ENCODE measurements at regions not wholly inside any gene's neighbourhood (a gene's known extent, or its start where the extent isn't known, plus 50 kb on each side); places are given as distances from the start of the nearest gene placed in this dataset.

DNA sequence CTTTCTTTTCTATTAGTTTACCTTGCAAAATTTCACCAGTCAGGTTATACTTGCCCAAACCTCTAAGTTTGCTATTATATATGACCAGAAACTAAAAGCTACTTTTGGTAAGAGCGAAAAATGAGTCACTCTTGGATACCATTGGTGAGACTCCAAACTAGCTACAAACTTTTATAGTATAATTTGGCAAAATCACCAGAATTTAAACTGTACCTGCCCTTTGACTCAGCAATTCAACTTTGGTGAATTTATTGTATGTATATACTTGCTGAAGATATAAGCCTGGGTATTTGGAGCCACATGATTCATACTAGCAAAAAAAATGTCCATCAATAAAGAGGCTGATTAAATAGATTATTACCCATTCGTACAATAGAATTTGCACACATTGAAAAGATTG is 178.7 kb upstream of the STEAP1 start:
- H3K27me3 ChIP-seq (ENCODE audit: control insufficient read depth, insufficient read depth, low read length), result no peaks in the 10 kb centered on the region
- H3K4me3 ChIP-seq (ENCODE audit: low read depth, low read length), result no peak overlapping the region
- DNase-seq (ENCODE audit: low read depth), result no peak
- no peaks in the 10 kb centered on the region for H3K36me3 ChIP-seq (ENCODE audit: control insufficient read depth, insufficient read depth, low read length)
- TF ChIP-seq, protein P1, sequence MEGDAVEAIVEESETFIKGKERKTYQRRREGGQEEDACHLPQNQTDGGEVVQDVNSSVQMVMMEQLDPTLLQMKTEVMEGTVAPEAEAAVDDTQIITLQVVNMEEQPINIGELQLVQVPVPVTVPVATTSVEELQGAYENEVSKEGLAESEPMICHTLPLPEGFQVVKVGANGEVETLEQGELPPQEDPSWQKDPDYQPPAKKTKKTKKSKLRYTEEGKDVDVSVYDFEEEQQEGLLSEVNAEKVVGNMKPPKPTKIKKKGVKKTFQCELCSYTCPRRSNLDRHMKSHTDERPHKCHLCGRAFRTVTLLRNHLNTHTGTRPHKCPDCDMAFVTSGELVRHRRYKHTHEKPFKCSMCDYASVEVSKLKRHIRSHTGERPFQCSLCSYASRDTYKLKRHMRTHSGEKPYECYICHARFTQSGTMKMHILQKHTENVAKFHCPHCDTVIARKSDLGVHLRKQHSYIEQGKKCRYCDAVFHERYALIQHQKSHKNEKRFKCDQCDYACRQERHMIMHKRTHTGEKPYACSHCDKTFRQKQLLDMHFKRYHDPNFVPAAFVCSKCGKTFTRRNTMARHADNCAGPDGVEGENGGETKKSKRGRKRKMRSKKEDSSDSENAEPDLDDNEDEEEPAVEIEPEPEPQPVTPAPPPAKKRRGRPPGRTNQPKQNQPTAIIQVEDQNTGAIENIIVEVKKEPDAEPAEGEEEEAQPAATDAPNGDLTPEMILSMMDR (IDR thresholded peaks at IDR 0.05; ENCODE audit: insufficient read depth, low read length, poor library complexity, severe bottlenecking), result no peak

DNA sequence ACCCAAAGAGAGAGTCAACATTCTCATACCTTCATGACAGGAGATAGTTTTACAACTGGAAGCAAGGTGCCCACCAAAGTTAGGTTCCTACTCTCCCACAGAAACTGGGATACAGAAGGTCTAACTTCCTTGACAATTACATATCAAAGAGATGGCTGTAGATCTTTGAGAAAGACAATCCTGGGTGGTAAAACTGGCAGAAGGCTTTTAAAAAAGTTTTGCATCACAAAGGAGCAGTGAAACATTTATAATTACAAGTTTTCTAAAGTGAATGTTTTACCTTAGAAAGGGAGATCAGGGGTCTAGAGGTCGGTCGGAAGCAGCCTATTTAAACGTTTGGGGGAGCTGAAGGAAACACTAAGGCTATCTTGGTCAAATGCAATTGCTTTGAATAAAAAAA is 166.6 kb upstream of the STEAP1 start:
- TF ChIP-seq, protein P1 (IDR thresholded peaks at IDR 0.05; ENCODE audit: insufficient read depth, low read length, poor library complexity, severe bottlenecking), result no peak
- Histone ChIP-seq H3K4me3 (ENCODE audit: low read depth, low read length) (no peak overlapping the region), H3K27me3 (ENCODE audit: control insufficient read depth, insufficient read depth, low read length) (no peaks in the 10 kb centered on the region), H3K36me3 (ENCODE audit: control insufficient read depth, insufficient read depth, low read length) (no peaks in the 10 kb centered on the region)
- DNase-seq (ENCODE audit: low read depth), result no peak

DNA sequence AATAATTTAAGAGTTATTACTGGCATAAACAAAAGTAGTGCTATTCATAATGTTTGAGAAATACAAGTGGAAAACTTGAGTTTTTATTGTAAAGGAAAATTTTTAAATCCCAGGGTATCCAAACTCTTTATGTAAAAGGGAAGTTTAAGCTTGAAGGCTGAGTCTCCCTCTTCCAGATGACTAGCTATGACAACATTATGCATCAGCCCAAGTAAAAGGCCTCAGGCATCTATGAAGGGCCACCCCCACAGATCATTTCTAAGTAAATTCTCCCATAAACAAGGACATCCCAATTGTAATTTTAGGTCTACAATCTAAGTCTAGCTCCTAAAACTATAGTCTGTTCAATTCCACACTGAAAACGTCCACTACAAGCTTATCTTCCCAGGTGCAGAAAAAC is 166.2 kb upstream of the STEAP1 start:
- TF ChIP-seq, protein P1 (IDR thresholded peaks at IDR 0.05; ENCODE audit: insufficient read depth, low read length, poor library complexity, severe bottlenecking), result no peak
- no peak overlapping the region for H3K4me3 ChIP-seq (ENCODE audit: low read depth, low read length)
- no peaks in the 10 kb centered on the region for H3K36me3 ChIP-seq (ENCODE audit: control insufficient read depth, insufficient read depth, low read length)
- DNase-seq (ENCODE audit: low read depth), result no peak
- no peaks in the 10 kb centered on the region for H3K27me3 ChIP-seq (ENCODE audit: control insufficient read depth, insufficient read depth, low read length)

DNA sequence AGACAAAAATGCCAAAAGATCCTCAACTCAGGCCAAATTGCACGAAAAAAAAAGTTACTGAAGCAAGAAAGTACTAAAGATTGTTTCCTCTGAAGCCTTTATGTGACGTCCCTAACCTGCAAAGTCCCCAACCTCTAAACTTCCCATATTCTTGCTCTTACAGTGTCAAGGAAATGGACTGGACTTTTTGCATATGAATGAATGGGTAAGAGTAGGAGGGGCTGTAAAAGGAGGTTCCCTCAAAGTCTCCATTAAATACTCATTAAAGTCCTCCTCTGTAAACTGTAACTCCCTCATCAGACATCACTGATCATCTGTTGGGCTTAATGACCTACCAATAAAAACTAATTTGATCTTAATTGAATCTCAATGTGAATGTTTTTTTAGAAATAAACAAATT is 164.8 kb upstream of the STEAP1 start:
- TF ChIP-seq, protein P1 (IDR thresholded peaks at IDR 0.05; ENCODE audit: insufficient read depth, low read length, poor library complexity, severe bottlenecking), result no peak
- Histone ChIP-seq H3K27me3 (ENCODE audit: control insufficient read depth, insufficient read depth, low read length) (no peaks in the 10 kb centered on the region), H3K36me3 (ENCODE audit: control insufficient read depth, insufficient read depth, low read length) (no peaks in the 10 kb centered on the region), H3K4me3 (ENCODE audit: low read depth, low read length) (no peak overlapping the region)
- DNase-seq (ENCODE audit: low read depth), result no peak

DNA sequence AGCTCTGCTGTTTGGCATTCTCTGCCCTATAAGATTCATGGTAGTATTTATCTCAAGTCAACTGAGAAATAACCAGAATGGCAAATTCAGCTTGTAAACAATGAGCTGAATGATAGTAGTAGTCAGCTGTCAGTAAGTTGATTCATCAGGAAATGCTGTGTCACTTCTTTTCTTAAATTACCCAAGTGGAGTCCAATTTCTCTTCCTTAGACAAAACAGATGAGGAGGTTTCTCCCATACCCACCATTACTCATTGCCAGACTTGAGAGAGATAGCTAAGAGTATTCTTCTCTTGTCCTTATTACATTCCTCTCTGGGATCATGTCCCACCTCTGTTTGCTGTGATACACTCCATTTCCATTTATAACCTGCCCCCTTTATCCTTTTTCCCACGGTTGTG is 159.8 kb upstream of the STEAP1 start:
- DNase-seq (ENCODE audit: low read depth), result no peak
- H3K36me3 ChIP-seq (ENCODE audit: control insufficient read depth, insufficient read depth, low read length), result no peaks in the 10 kb centered on the region
- no peak overlapping the region for H3K4me3 ChIP-seq (ENCODE audit: low read depth, low read length)
- TF ChIP-seq, protein P1 (IDR thresholded peaks at IDR 0.05; ENCODE audit: insufficient read depth, low read length, poor library complexity, severe bottlenecking), result no peak
- H3K27me3 ChIP-seq (ENCODE audit: control insufficient read depth, insufficient read depth, low read length), result no peaks in the 10 kb centered on the region

DNA sequence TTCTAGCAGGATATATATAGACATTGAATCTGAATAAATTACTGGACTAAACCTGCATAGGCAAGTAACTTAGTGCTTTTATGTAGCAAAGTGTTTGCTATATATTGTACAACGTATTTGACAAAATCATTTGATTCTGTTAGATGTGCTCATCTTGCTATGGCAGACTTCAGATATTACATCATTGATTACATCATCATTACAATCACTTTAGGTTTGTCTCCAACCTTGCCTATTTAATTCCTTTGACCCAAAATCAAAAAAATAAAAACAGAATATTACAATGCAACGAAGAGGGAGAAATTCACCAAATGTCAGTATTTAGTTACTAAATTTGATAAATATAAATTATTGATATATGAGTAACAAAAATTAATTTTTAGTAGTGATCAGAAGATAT is 155.7 kb upstream of the STEAP1 start:
- no peak overlapping the region for H3K4me3 ChIP-seq (ENCODE audit: low read depth, low read length)
- no peaks in the 10 kb centered on the region for H3K27me3 ChIP-seq (ENCODE audit: control insufficient read depth, insufficient read depth, low read length)
- DNase-seq (ENCODE audit: low read depth), result no peak
- H3K36me3 ChIP-seq (ENCODE audit: control insufficient read depth, insufficient read depth, low read length), result no peaks in the 10 kb centered on the region
- TF ChIP-seq, protein P1 (IDR thresholded peaks at IDR 0.05; ENCODE audit: insufficient read depth, low read length, poor library complexity, severe bottlenecking), result no peak

Data from kidney epithelial cell (primary cell).